DND-41 (cell line): ENCODE measurements at regions not wholly inside any gene's neighbourhood (a gene's known extent, or its start where the extent isn't known, plus 50 kb on each side); places are given as distances from the start of the nearest gene placed in this dataset.

ENCODE experiments used
- EZH2 ChIP-seq: IDR thresholded peaks from 3 replicates; pipeline ENCODE4 v1.6.1; 2012; ENCODE audit warnings: borderline replicate concordance, low read depth, mild to moderate bottlenecking, moderate library complexity, low read length, inconsistent platforms; ENCODE audit not compliant: severe bottlenecking
- TF ChIP-seq, protein P1 (sequence below): IDR thresholded peaks from 2 replicates; pipeline ENCODE4 v1.5.1; 2012; ENCODE audit warnings: borderline replicate concordance, low read length, moderate library complexity, mild to moderate bottlenecking; ENCODE audit not compliant: poor library complexity, severe bottlenecking; ENCODE audit errors: extremely low read depth

DNA sequence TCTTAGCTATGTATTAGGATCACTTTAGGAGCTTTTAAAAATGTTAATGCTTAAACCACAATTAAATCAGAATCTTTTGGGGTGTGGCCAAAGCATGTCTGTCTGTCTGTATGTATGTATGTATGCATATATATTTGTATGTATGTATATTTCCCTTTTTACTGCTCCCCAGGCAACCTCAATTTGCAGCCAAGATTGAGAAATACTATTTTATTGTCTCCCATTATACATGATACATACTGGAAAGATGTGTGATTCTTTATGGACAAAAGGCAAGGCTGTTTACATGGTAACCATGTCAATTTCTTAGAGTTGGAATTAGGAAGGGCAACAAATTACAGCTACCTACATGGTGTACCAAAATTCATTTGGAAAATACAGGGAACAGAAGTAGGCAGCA is 783.6 kb downstream of the ETS1 start:
- TF ChIP-seq, protein P1, sequence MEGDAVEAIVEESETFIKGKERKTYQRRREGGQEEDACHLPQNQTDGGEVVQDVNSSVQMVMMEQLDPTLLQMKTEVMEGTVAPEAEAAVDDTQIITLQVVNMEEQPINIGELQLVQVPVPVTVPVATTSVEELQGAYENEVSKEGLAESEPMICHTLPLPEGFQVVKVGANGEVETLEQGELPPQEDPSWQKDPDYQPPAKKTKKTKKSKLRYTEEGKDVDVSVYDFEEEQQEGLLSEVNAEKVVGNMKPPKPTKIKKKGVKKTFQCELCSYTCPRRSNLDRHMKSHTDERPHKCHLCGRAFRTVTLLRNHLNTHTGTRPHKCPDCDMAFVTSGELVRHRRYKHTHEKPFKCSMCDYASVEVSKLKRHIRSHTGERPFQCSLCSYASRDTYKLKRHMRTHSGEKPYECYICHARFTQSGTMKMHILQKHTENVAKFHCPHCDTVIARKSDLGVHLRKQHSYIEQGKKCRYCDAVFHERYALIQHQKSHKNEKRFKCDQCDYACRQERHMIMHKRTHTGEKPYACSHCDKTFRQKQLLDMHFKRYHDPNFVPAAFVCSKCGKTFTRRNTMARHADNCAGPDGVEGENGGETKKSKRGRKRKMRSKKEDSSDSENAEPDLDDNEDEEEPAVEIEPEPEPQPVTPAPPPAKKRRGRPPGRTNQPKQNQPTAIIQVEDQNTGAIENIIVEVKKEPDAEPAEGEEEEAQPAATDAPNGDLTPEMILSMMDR: no peak
- no peak for TF ChIP-seq EZH2
